IMR-90 (cell line): ENCODE measurements at regions not wholly inside any gene's neighbourhood (a gene's known extent, or its start where the extent isn't known, plus 50 kb on each side); places are given as distances from the start of the nearest gene placed in this dataset.
"Not testable (repeated sequence)": the region's sequence is repeated elsewhere in the genome, so short reads cannot be mapped to it uniquely, and the experiment has no call there.

Experiments used
- ATAC-seq: fragments of 200-7000 bp; cut with Tn5 transposase; 2 replicates; pipeline ENCODE4 v1.9.1; 2020; ENCODE audit warnings: low read depth, mild to moderate bottlenecking, moderate library complexity
- BruUV-seq: library from RNA; stranded (reverse); fragments of 400-500 nt; replicated peaks from 2 replicates; lab custom pipeline; 2021; lab: Mats Ljungman, UMichigan
- CTCF ChIA-PET: fragments of 300-600 bp; formaldehyde crosslinking; extraction: SDS; loops from one replicate; lab custom pipeline; 2021; ENCODE audit warnings: antibody characterized with exemption; lab: Yijun Ruan, JAX
- POLR2A ChIA-PET: fragments of 300-600 bp; sonication (Branson Sonifier 250); formaldehyde crosslinking; loops from one replicate; lab custom pipeline; 2022; ENCODE audit warnings: antibody characterized with exemption; ENCODE audit not compliant: unreplicated experiment; lab: Charles Lee
- DNase-seq: peaks from one replicate; pipeline ENCODE4 v3.0.0; 2013
- H2AFZ ChIP-seq: replicated peaks from 2 replicates; pipeline ENCODE3; 2013; ENCODE audit warnings: low read length, mild to moderate bottlenecking; ENCODE audit not compliant: poor library complexity
- H2AK5ac ChIP-seq: 2 replicates; pipeline ENCODE4 v1.6.1; 2013; ENCODE audit warnings: low read depth, low read length, inconsistent platforms
- H2AK9ac ChIP-seq: replicated peaks from 2 replicates; pipeline ENCODE3; 2013; ENCODE audit warnings: mild to moderate bottlenecking, low read depth, low read length, moderate library complexity; ENCODE audit not compliant: poor library complexity
- H2BK120ac ChIP-seq: 2 replicates; pipeline ENCODE4 v1.6.1; 2013; ENCODE audit warnings: low read depth, low read length, inconsistent platforms
- H2BK15ac ChIP-seq: 3 replicates; pipeline ENCODE4 v1.6.1; 2013; ENCODE audit warnings: low read depth, low read length, inconsistent platforms
- H2BK20ac ChIP-seq: 2 replicates; pipeline ENCODE4 v1.6.1; 2013; ENCODE audit warnings: low read depth, mild to moderate bottlenecking, inconsistent platforms, low read length, moderate library complexity
- H2BK5ac ChIP-seq: 2 replicates; pipeline ENCODE4 v1.6.1; 2013; ENCODE audit warnings: mild to moderate bottlenecking, low read depth, low read length, inconsistent platforms; ENCODE audit not compliant: poor library complexity, severe bottlenecking
- H3K14ac ChIP-seq: replicated peaks from 2 replicates; pipeline ENCODE4 v1.6.1; 2013; ENCODE audit warnings: low read depth, low read length, inconsistent platforms
- H3K18ac ChIP-seq: 2 replicates; pipeline ENCODE4 v1.6.1; 2013; ENCODE audit warnings: low read depth, low read length, control low read depth
- H3K23ac ChIP-seq: 2 replicates; pipeline ENCODE4 v1.6.1; 2013; ENCODE audit warnings: low read depth, low read length, inconsistent platforms
- H3K27ac ChIP-seq: 2 replicates; pipeline ENCODE4 v1.5.1; 2013; ENCODE audit warnings: mild to moderate bottlenecking, control low read depth, low read length; ENCODE audit not compliant: insufficient read depth
- H3K27me3 ChIP-seq: 2 replicates; pipeline ENCODE4 v1.6.1; 2013; ENCODE audit warnings: low read length; ENCODE audit not compliant: control insufficient read depth, insufficient read depth
- H3K36me3 ChIP-seq: 2 replicates; pipeline ENCODE4 v1.6.1; 2013; ENCODE audit warnings: low read length, mixed read lengths; ENCODE audit not compliant: control insufficient read depth, insufficient read depth
- H3K4ac ChIP-seq: 2 replicates; pipeline ENCODE4 v1.6.1; 2013; ENCODE audit warnings: low read depth, low read length, inconsistent platforms
- H3K4me1 ChIP-seq: 2 replicates; pipeline ENCODE4 v1.6.1; 2013; ENCODE audit warnings: low read length, mixed read lengths; ENCODE audit not compliant: control insufficient read depth, insufficient read depth
- H3K4me2 ChIP-seq: 2 replicates; pipeline ENCODE4 v1.6.1; 2013; ENCODE audit warnings: low read depth, mild to moderate bottlenecking, control low read depth, low read length, moderate library complexity
- H3K4me3 ChIP-seq: 2 replicates; pipeline ENCODE4 v1.5.1; 2013; ENCODE audit warnings: low read depth, mild to moderate bottlenecking, control low read depth, low read length, moderate library complexity; ENCODE audit not compliant: insufficient read depth
- H3K56ac ChIP-seq: 2 replicates; pipeline ENCODE4 v1.6.1; 2013; ENCODE audit warnings: low read length, inconsistent platforms; ENCODE audit not compliant: insufficient read depth; ENCODE audit errors: extremely low read depth
- H3K79me1 ChIP-seq, 2 experiments: 2 replicates each; pipeline ENCODE4 v1.6.1; 2013; ENCODE audit warnings: low read length in 2 of 2, inconsistent platforms in 1 of 2, low read depth in 1 of 2
- H3K9ac ChIP-seq: 2 replicates; pipeline ENCODE4 v1.6.1; 2013; ENCODE audit warnings: low read depth, low read length, control low read depth
- H3K9me1 ChIP-seq: 2 replicates; pipeline ENCODE4 v1.6.1; 2013; ENCODE audit warnings: low read length, inconsistent platforms; ENCODE audit not compliant: insufficient read depth
- H3K9me3 ChIP-seq: 2 replicates; pipeline ENCODE4 v1.6.1; 2013; ENCODE audit warnings: low read length; ENCODE audit not compliant: control insufficient read depth, insufficient read depth
- H4K20me1 ChIP-seq: 2 replicates; pipeline ENCODE4 v1.6.1; 2013; ENCODE audit warnings: low read length, inconsistent platforms; ENCODE audit not compliant: insufficient read depth
- H4K5ac ChIP-seq: 2 replicates; pipeline ENCODE4 v1.6.1; 2013; ENCODE audit warnings: mild to moderate bottlenecking, low read depth, low read length, control low read depth
- H4K8ac ChIP-seq, 2 experiments: 2 replicates each; pipeline ENCODE4 v1.6.1; 2013; ENCODE audit warnings: low read depth in 2 of 2, low read length in 2 of 2, control low read depth in 1 of 2, inconsistent platforms in 1 of 2
- H4K91ac ChIP-seq: 2 replicates; pipeline ENCODE4 v1.6.1; 2013; ENCODE audit warnings: low read depth, low read length, inconsistent platforms; ENCODE audit not compliant: insufficient read depth
- WGBS, 2 experiments: methylation state at CpG; one replicate each; pipeline versions ENCODE4 v1.1.5 to v1.1.7; 2013; ENCODE audit warnings: missing lambda C conversion rate in 2 of 2; ENCODE audit not compliant: insufficient read length in 1 of 2; ENCODE audit errors: extremely low coverage in 2 of 2; 5-methylcytosine and 5-hydroxymethylcytosine counted together
- dilution Hi-C: fragments of 300-500 bp; cut with HindIII; formaldehyde crosslinking; loops from one replicate; pipeline ENCODE4 v1.14.3; 2018; ENCODE audit warnings: low sequenced_read_pairs; ENCODE audit not compliant: unreplicated experiment
- in situ Hi-C: fragments of 300-500 bp; cut with MboI; formaldehyde crosslinking; loops from 3 replicates; pipeline ENCODE4 v1.14.3; 2019; ENCODE audit warnings: low sequenced_read_pairs, inconsistent platforms, mixed read lengths
- intact Hi-C: fragments of 100-400 bp; cut with micrococcal nuclease; formaldehyde crosslinking; loops from 2 replicates; pipeline ENCODE4 v1.10.0; 2022

DNA sequence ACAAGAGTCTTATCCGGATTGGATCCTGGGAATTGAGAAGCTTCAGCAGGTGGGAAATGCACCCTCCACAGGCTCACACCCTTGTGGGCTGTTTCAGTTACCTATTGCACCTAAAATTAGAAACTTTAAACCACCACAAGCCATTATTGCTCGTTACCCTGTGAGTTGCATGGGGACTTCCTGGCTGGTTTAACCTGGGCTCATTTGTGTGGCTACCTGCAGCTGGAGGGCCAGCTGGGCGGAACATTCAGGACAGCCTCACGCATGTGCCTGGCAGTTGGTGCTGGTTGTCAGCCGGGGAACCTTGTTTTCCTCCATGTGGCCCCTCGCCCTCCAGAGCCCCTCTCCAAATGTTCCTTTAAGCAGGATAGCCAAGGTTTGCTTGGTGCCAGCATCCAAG lies 118.5 kb upstream of the DEFB108B start:
- DNase-seq, H3K9me1 ChIP-seq, H2BK5ac ChIP-seq, in situ Hi-C loops, ATAC-seq, H2BK20ac ChIP-seq, H3K27ac ChIP-seq, H3K4me2 ChIP-seq, CTCF ChIA-PET, H3K56ac ChIP-seq, dilution Hi-C loops, H3K36me3 ChIP-seq, H3K9me3 ChIP-seq, H4K91ac ChIP-seq, BruUV-seq, intact Hi-C loops, H3K14ac ChIP-seq, H2BK120ac ChIP-seq, H2AFZ ChIP-seq, H3K18ac ChIP-seq, H2AK5ac ChIP-seq, H3K79me1 ChIP-seq, H3K4me1 ChIP-seq, H4K5ac ChIP-seq, POLR2A ChIA-PET, H2AK9ac ChIP-seq, H4K20me1 ChIP-seq, H3K23ac ChIP-seq, H3K27me3 ChIP-seq, H3K4ac ChIP-seq, H4K8ac ChIP-seq, H3K9ac ChIP-seq, H3K4me3 ChIP-seq, H2BK15ac ChIP-seq: not testable (repeated sequence)
- WGBS, 2 experiments: 100% methylated on average over 2 of the region's 6 CpGs; no CpG with 5 or more reads in 1 of the 2 experiments

DNA sequence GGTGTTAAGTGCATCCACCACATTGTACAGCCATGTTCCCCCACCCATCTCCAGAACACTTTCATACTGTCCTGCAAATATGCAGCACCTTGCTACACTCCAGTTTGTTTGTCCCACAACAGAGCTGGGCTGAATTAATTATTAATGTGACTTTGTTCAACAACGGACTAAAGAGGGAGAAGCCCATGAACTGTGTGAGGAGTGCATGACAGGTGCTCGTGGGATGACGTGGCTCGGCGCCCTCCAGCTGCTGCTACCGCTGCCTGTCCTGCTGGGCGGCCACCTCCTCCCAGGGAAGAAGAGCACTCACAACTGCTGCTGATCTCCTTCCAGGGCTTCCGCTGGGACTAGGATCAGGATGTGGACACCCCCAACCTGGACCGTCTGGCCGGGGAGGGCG lies 111.2 kb upstream of the DEFB108B start:
- H2BK120ac ChIP-seq, H4K91ac ChIP-seq, DNase-seq, H2BK20ac ChIP-seq, H3K4me3 ChIP-seq, H2AK5ac ChIP-seq, CTCF ChIA-PET, H3K4me2 ChIP-seq, POLR2A ChIA-PET, H3K14ac ChIP-seq, H4K8ac ChIP-seq, H3K56ac ChIP-seq, in situ Hi-C loops, H3K9me3 ChIP-seq, H4K5ac ChIP-seq, H3K4ac ChIP-seq, H2AK9ac ChIP-seq, H3K79me1 ChIP-seq, H3K9ac ChIP-seq, dilution Hi-C loops, H3K27ac ChIP-seq, H3K23ac ChIP-seq, H3K9me1 ChIP-seq, H4K20me1 ChIP-seq, H2BK15ac ChIP-seq, H3K18ac ChIP-seq, intact Hi-C loops, H3K27me3 ChIP-seq, H2BK5ac ChIP-seq, BruUV-seq, H3K36me3 ChIP-seq, H2AFZ ChIP-seq, ATAC-seq, H3K4me1 ChIP-seq: not testable (repeated sequence)
- WGBS, 2 experiments: no CpG with 5 or more reads among the region's 11 CpGs
